Spleen (tissue), 7 donors: ENCODE measurements at regions not wholly inside any gene's neighbourhood (a gene's known extent, or its start where the extent isn't known, plus 50 kb on each side); places are given as distances from the start of the nearest gene placed in this dataset.

ENCODE experiments used
- CTCF ChIP-seq, 11 experiments: fragments of 200-600 bp in 7 of 11; fragments of 450-650 bp in 4 of 11; sonication (generic) in 4 of 11; IDR thresholded peaks in 8 of 11; conservative IDR thresholded peaks in 3 of 11; 1 replicate in 7 of 11; 2 replicates in 4 of 11; pipeline versions ENCODE4 v1.4.0 to v1.8.0; 2016 to 2021; ENCODE audit warnings: antibody characterized with exemption in 11 of 11, inconsistent platforms in 4 of 11, mild to moderate bottlenecking in 1 of 11
- POLR2A ChIP-seq, 3 donors: fragments of 450-650 bp; IDR thresholded peaks; one replicate each; pipeline ENCODE4 v1.5.1; 2017; ENCODE audit warnings: antibody characterized with exemption in 3 of 3, mild to moderate bottlenecking in 1 of 3
- POLR2AphosphoS5 ChIP-seq, 3 donors: sonication (generic); formaldehyde crosslinking; IDR thresholded peaks; one replicate each; pipeline ENCODE4 v1.5.1; 2017; ENCODE audit warnings: antibody characterized with exemption in 3 of 3
- donor health status: DM: no; HTN: no; CAD: no; lungs with moderate emphysema.
- donor health status: DM: no; HTN: no; CAD: no.
- donor health status: DM: no; HTN: no; CAD: no.

GRCh38 chr13:78977311-78977710, 318.4 kb upstream of the OBI1 start:
- no peak for TF ChIP-seq POLR2A (IDR thresholded peaks at IDR 0.05)
- TF ChIP-seq CTCF (IDR thresholded peaks at IDR 0.05 in 8 of 11, conservative IDR thresholded peaks at IDR 0.05 in 3 of 11): no peak
- TF ChIP-seq POLR2AphosphoS5 (IDR thresholded peaks at IDR 0.05): no peak
